ENCODE measurements at regions not wholly inside any gene's neighbourhood (a gene's known extent, or its start where the extent isn't known, plus 50 kb on each side); places are given as distances from the start of the nearest gene placed in this dataset.

DNA sequence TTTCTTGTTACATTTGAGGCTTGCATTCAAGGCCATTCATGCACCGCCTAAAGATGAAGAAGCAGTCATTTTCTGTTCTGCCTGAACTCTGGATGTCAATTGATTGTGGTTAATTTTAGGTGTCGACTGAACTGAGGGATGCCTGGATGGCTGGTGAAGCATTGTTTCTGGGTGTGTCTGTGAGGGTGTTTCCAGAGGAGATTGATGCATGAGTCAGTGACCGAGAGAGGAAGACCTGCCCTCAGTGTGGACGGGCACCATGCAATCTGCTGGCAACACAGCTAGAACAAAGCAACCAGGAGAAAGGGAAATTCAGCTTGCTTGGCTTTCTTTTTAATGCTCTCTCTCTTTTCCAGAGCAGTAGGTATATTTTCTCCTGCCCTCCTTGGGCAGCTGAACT lies 164.1 kb upstream of the ECI2 start (continued):
- TF ChIP-seq EP300 (conservative IDR thresholded peaks at IDR 0.05; ENCODE audit: poor library complexity, severe bottlenecking) (no peak), RAD21 (conservative IDR thresholded peaks at IDR 0.05) (no peak)

- Histone ChIP-seq H4K20me1 (ENCODE audit: insufficient read depth) (no peaks in the 10 kb centered on the region), H3K36me3 (ENCODE audit: insufficient read depth, low read length) (no peaks in the 10 kb centered on the region), H3K9ac (ENCODE audit: low read length) (no peak overlapping the region), H3K27me3 (ENCODE audit: insufficient read depth, low read depth, low read length) (no peaks in the 10 kb centered on the region), H3K4me2 (ENCODE audit: low read length) (no peak overlapping the region), H3K9me3 (ENCODE audit: low read length) (no peaks in the 10 kb centered on the region), H2AFZ (ENCODE audit: low read depth, low read length) (no peak overlapping the region), H3K9me2 (ENCODE audit: insufficient read depth, low read length) (no peaks in the 10 kb centered on the region), H3F3A (ENCODE audit: insufficient read depth, low read length, poor library complexity, severe bottlenecking) (peaks cover 3% of the 10 kb centered on the region), H3K79me2 (replicated peaks; ENCODE audit: insufficient read depth, low read length) (no peaks in the 10 kb centered on the region), H3K4me3 (ENCODE audit: low read length) (no peak overlapping the region), H3K27ac (ENCODE audit: low read length) (no peak overlapping the region)
- no peak for TF ChIP-seq CTCF (IDR thresholded peaks at IDR 0.05; ENCODE audit: poor library complexity, severe bottlenecking)
- no peak for TF ChIP-seq POLR2AphosphoS5 (IDR thresholded peaks at IDR 0.05)
- no peak for TF ChIP-seq MXI1 (conservative IDR thresholded peaks at IDR 0.05; ENCODE audit: poor library complexity, severe bottlenecking)
- no peak for TF ChIP-seq SMC3 (conservative IDR thresholded peaks at IDR 0.05; ENCODE audit: poor library complexity)
- no peak for TF ChIP-seq REST (IDR thresholded peaks at IDR 0.05; ENCODE audit: borderline replicate concordance)
- no peak for TF ChIP-seq EZH2 (IDR thresholded peaks at IDR 0.05; ENCODE audit: borderline replicate concordance, insufficient read depth, low read length, poor library complexity, severe bottlenecking)
- TF ChIP-seq TAF1 (IDR thresholded peaks at IDR 0.05; ENCODE audit: low read depth) = no peak
Observed at GRCh38 chr6:4297348-4297747, 162.0 kb upstream of the ECI2 start.

GRCh38 chr6:4296552-4296951 lies 161.2 kb upstream of the ECI2 start:
- Histone ChIP-seq H4K20me1 (ENCODE audit: insufficient read depth) (no peaks in the 10 kb centered on the region), H3K27ac (ENCODE audit: low read length) (no peak overlapping the region), H3F3A (ENCODE audit: insufficient read depth, low read length, poor library complexity, severe bottlenecking) (peaks cover 3% of the 10 kb centered on the region), H3K9me2 (ENCODE audit: insufficient read depth, low read length) (no peaks in the 10 kb centered on the region), H3K79me2 (replicated peaks; ENCODE audit: insufficient read depth, low read length) (no peaks in the 10 kb centered on the region), H2AFZ (ENCODE audit: low read depth, low read length) (no peak overlapping the region), H3K9ac (ENCODE audit: low read length) (no peak overlapping the region), H3K4me3 (ENCODE audit: low read length) (no peak overlapping the region), H3K9me3 (ENCODE audit: low read length) (no peaks in the 10 kb centered on the region), H3K36me3 (ENCODE audit: insufficient read depth, low read length) (no peaks in the 10 kb centered on the region), H3K27me3 (ENCODE audit: insufficient read depth, low read depth, low read length) (no peaks in the 10 kb centered on the region), H3K4me2 (ENCODE audit: low read length) (no peak overlapping the region)
- no peak for TF ChIP-seq REST (IDR thresholded peaks at IDR 0.05; ENCODE audit: borderline replicate concordance)
- TF ChIP-seq MXI1 (conservative IDR thresholded peaks at IDR 0.05; ENCODE audit: poor library complexity, severe bottlenecking) = no peak
- TF ChIP-seq POLR2AphosphoS5 (IDR thresholded peaks at IDR 0.05) = no peak
- TF ChIP-seq EZH2 (IDR thresholded peaks at IDR 0.05; ENCODE audit: borderline replicate concordance, insufficient read depth, low read length, poor library complexity, severe bottlenecking) = no peak
- TF ChIP-seq EP300 (conservative IDR thresholded peaks at IDR 0.05; ENCODE audit: poor library complexity, severe bottlenecking) = no peak
- TF ChIP-seq CTCF (IDR thresholded peaks at IDR 0.05; ENCODE audit: poor library complexity, severe bottlenecking) = no peak
- TF ChIP-seq TAF1 (IDR thresholded peaks at IDR 0.05; ENCODE audit: low read depth) = no peak
- no peak for TF ChIP-seq RAD21 (conservative IDR thresholded peaks at IDR 0.05)
